Fibroblast of the aortic adventitia (primary cell): ENCODE measurements at regions not wholly inside any gene's neighbourhood (a gene's known extent, or its start where the extent isn't known, plus 50 kb on each side); places are given as distances from the start of the nearest gene placed in this dataset.
A peak's percentile ranks its signal among the peaks of the same experiment; 100 is the strongest.

ENCODE experiments used
- DNase-seq: peaks from one replicate; pipeline ENCODE4 v3.0.0-alpha.2; 2010; ENCODE audit warnings: low read depth
- H3K4me3 ChIP-seq: 2 replicates; pipeline ENCODE4 v1.5.1; 2011; ENCODE audit warnings: low read depth, mild to moderate bottlenecking, control low read depth, low read length, moderate library complexity
- TF ChIP-seq, protein P1 (sequence below): IDR thresholded peaks from 2 replicates; pipeline ENCODE4 v1.5.1; 2011; ENCODE audit warnings: mild to moderate bottlenecking, low read length, control low read depth, inconsistent platforms; ENCODE audit not compliant: insufficient read depth

GRCh38 chr4:60589425-60589824 lies 610.7 kb upstream of the ADGRL3 start:
- TF ChIP-seq, protein P1, sequence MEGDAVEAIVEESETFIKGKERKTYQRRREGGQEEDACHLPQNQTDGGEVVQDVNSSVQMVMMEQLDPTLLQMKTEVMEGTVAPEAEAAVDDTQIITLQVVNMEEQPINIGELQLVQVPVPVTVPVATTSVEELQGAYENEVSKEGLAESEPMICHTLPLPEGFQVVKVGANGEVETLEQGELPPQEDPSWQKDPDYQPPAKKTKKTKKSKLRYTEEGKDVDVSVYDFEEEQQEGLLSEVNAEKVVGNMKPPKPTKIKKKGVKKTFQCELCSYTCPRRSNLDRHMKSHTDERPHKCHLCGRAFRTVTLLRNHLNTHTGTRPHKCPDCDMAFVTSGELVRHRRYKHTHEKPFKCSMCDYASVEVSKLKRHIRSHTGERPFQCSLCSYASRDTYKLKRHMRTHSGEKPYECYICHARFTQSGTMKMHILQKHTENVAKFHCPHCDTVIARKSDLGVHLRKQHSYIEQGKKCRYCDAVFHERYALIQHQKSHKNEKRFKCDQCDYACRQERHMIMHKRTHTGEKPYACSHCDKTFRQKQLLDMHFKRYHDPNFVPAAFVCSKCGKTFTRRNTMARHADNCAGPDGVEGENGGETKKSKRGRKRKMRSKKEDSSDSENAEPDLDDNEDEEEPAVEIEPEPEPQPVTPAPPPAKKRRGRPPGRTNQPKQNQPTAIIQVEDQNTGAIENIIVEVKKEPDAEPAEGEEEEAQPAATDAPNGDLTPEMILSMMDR: no peak
- no peak for DNase-seq
- H3K4me3 ChIP-seq: no peak overlapping the region

DNA sequence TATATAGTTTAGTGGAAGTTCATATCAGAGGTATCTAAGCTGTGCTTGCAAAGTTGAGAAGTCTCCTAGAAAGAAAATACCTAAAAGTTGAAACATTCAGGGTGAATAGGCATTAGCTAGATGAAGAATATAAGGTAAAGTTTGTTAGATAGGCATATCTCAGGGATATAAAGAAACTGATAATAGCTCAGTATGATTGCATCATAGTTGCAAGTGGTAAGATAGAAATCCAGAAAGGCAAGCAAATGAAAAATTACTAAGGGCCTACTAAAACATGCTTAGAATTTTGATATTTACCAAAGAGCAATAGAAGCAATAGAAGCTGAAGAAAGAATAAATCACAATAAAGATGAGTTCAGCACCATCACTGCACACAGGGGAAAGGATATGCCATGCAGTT lies 610.0 kb upstream of the ADGRL3 start:
- TF ChIP-seq, protein P1: no peak

GRCh38 chr4:60605646-60606354 lies 594.3 kb upstream of the ADGRL3 start:
- DNase-seq: peak; percentile 75
- TF ChIP-seq, protein P1: no peak

More for the DNA sequence above, 610.0 kb upstream of the ADGRL3 start:
- no peak for DNase-seq
- H3K4me3 ChIP-seq: no peak overlapping the region

GRCh38 chr4:60611762-60612496 lies 588.2 kb upstream of the ADGRL3 start:
- H3K4me3 ChIP-seq: no peak overlapping the region
- DNase-seq: no peak
- TF ChIP-seq, protein P1: no peak

More at GRCh38 chr4:60605646-60606354, 594.3 kb upstream of the ADGRL3 start:
- H3K4me3 ChIP-seq: no peak overlapping the region

GRCh38 chr4:60617731-60618130 lies 582.4 kb upstream of the ADGRL3 start:
- TF ChIP-seq, protein P1: no peak
- DNase-seq: no peak
- H3K4me3 ChIP-seq: no peak overlapping the region

- TF ChIP-seq, protein P1: no peak
- H3K4me3 ChIP-seq: no peak overlapping the region
- DNase-seq: peak; percentile 7
These were observed 580.4 kb upstream of the ADGRL3 start for GRCh38 chr4:60619531-60620305.
